ENCODE measurements at regions not wholly inside any gene's neighbourhood (a gene's known extent, or its start where the extent isn't known, plus 50 kb on each side); places are given as distances from the start of the nearest gene placed in this dataset.
A peak's percentile ranks its signal among the peaks of the same experiment; 100 is the strongest.
"Not testable (repeated sequence)": the region's sequence is repeated elsewhere in the genome, so short reads cannot be mapped to it uniquely, and the experiment has no call there.

DNA sequence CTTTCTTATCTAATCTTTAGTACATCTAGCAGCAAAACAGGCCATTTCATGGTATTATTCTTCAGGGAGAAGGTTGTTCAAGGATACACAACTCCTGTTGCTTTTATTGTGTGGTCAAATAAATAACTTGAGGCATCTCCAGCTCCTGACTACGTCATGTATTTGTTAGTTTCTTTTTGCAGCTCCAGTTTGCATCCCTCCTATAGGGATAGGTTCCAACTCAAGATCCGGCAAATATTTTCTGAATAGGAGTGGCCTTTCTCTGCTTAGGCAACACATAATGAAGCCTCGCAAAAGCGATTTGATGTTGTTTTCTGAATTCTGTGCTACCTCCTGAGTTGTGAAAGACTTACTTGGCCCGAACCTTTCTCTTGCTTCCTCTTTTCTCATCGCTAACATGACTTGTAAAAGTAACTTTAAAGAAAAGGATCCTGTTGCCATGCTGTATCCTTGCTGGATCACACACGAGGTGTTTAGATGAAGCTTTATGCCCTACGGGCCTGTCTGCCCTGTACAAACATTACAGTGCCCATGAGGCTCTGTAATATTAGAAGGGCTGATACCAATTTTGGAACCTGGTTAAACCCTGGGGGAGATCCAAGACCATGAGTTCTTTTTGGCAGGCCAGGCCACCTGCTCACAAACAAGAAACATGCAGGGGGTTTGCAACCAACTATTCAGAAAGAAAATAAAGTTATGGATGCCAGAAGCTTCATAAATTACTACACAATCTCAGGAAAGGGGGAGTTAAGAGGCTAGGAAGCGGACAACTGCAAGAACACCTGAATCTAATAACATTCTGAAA is 149.8 kb upstream of the FGF10 start:
- no peak for DNase-seq

DNA sequence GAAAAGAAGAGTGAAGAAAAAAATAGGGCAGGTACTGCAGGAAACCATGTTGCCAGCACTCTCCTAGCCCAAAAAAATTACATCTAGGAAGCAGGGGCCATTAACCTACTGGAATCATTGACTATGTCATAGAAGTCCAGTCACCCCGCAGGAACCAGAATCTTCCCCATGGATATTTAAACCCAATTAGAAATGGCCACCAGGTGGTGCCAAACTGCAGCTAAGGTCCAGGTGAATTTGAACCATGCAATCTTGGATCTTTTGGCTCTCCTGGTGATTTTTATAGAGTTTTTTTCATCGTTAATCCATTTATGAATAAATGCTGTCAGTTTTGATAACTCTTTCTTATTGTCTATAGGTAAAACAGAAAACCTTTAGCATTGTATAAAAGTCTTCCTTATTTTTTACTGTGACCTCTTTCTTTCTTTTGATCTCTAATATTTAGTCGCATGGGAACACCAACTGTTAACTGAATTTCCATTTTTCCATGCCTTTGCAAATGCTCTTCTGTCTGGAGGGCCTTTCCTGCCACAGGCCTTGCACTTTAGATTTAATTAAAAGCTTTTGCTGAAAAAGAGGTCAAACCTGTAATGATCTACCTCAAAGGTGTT is 147.5 kb upstream of the FGF10 start:
- peak; percentile 1 for DNase-seq

- no peak for DNase-seq
Observed at GRCh38 chr5:44535621-44536020, 146.4 kb upstream of the FGF10 start.

DNA sequence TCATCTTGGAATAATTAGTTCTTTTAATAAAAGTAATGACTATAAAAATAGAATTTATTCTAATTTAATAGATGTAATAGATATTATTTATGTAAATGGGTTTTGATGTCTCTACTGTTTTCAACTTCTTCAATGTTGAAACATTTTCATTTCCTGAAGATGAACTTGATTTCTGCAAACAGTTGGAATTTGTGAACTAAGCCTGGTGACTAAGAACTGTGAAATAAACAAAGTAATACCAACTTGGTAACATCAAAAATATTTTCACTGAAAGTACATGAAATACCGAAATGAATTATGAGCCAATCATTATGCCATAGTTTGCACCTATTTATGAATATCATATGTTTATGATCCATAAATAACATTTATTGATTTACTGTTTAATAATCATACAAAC is 143.8 kb upstream of the FGF10 start:
- DNase-seq, result no peak

GRCh38 chr5:44531756-44532155 is 142.5 kb upstream of the FGF10 start:
- DNase-seq, result not testable (repeated sequence)

DNA sequence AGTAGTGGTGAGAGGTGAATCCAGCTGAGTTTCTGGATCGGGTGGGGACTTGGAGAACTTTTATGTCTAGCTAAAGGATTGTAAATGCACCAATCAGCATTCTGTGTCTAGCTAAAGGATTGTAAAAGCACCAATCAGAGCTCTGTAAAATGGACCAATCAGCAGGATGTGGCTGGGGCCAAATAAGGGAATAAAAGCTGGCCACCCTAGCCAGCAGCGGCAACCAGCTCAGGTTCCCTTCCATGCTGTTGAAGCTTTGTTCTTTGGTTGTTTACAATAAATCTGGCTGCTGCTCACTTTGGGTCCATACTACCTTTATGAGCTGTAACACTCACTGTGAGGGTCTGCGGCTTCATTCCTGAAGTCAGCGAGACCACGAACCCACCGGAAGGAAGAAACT is 141.6 kb upstream of the FGF10 start:
- not testable (repeated sequence) for DNase-seq

DNA sequence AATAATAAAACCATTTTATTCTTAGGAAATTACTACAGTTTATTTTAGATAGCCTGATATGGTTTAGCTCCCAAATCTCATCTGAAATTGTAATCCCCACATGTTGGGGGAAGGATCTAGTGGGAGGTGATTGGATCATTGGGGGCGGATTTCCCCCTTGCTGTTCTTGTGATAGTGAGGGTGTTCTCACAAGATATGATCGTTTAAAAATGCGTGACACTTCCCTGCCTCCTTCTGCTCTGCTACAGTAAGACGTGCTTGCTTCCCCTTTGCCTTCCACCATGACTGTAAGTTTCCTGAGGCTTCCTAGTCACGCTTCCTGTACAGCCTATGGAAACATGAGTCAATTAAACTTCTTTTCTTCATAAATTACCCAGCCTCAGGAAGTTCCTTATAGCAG is 122.4 kb upstream of the FGF10 start:
- no peak for DNase-seq

DNA sequence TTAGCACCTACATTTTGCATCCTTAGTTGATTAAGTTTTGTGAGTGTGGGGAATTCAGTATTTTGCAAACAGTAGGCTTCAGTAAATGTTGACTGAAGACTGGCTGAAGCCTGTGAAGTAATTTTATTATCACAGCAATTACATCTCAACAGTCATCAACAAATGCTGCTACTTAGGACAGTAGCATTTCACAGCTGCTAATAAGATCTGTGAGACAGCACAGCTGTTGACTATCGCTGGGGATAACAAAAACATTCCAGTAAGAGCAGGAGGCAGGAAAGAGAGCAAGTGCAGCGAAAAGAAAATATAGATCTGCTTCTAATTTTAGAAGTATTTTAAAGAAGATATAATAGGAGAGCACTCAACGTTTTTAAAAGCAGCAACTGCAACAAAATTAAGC is 117.3 kb upstream of the FGF10 start:
- DNase-seq, result no peak

- no peak for DNase-seq
Observed at GRCh38 chr5:44499381-44499780, 110.2 kb upstream of the FGF10 start.

GRCh38 chr5:44497606-44498005 is 108.4 kb upstream of the FGF10 start:
- DNase-seq, result no peak

DNA sequence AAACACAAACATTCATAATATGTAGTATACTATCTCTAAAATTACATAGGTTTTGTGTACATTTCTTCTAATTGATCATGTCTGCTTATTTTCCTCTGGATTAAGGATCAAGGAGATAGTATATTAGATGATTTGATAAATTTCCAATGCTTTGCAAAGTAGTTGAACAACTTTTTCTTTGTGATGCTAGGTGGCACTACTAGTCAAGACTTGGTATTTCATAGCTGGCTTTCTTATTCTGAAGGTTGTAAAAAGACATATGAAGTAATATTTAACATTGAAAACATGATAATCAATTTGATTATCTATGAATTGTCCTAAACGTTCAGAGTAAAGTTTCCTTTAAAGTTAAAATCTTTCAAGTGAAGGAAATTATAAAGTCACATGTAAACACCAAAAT is 106.1 kb upstream of the FGF10 start:
- no peak for DNase-seq

DNA sequence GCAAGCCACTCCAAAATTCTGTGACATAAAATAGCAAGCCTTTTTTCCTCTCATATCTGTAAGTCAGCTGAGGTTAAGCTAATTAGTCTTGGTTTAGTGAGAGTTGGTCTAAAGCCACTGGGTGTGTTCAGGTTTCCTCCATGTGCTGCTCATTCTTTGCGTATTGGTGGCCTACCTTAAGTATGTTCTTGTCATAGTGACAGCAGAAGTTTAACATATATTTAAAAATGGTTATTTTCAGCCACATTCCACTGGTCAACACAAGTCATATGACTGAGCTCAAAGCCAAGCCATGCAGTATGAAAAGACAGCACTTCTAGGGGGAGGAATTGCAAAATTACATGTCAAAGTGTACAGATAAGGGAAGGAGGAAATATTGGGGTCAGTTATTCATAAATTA is 100.5 kb upstream of the FGF10 start:
- DNase-seq, result no peak

- no peak for DNase-seq
Observed at GRCh38 chr5:44486591-44486990, 97.4 kb upstream of the FGF10 start.

GRCh38 chr5:44454002-44454401 is 64.8 kb upstream of the FGF10 start:
- DNase-seq, result no peak

- DNase-seq, result no peak
Observed at GRCh38 chr5:44446399-44446798, 57.2 kb upstream of the FGF10 start.

DNA sequence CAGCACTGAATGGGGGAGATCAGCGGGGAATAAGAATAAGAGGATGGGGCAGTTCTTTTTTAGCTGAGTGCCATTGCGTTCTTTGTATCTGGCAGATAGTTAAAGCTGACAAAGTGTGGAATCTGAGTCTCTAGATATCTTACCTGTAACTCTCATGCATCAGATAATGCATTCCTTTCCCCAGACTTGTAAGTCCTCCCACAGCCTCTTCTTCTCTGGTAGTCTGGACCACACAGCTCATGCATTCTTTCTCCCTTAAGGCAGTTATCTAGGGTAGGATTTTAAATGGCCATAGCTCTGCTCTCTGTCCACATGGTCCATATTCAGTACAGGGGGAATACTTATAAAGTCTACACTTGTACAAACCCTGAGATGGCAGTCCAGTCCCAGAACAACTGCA is 54.0 kb upstream of the FGF10 start:
- DNase-seq, result no peak

DNA sequence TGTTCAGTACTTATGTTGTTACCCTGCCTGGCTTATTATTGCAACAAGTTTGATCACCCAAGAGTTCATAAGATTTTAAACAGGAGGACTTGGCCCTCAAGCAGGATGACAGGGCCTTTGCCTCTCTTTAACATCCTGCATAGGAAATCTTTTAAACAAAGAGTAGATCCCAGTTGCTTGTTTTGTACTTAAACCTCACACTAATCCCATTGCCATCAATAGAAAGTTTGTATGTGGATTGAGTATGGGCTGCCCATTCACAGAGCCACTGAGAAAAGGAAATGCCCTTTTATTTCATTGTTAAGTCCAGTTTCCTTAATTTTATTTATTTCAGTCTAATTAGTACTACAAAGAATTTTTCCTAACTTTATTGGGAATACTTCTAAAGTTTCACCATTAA is 52.2 kb upstream of the FGF10 start:
- DNase-seq, result no peak

DNA sequence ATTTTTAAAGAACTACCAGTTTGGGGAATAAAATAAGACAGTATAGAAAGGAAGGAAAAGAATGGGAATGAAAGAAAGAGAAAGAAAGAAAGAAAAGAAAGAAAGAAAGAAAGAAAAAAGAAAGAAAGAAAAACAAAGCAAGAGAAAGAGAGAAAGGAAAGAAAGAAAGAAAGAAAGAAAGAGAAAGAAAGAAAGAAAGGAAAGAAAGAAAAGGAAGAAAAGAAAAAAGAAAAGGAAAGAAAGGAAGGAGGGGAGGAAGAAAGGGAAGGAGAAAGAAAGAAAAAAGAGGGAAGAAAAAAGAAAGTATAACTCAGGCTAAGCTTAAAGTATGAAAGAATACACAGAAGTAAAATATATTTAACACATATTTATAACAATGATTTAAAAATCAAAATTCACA is 51.0 kb upstream of the FGF10 start:
- DNase-seq, result no peak
